Nucleus accumbens (tissue), 56 donors: ENCODE measurements at regions not wholly inside any gene's neighbourhood (a gene's known extent, or its start where the extent isn't known, plus 50 kb on each side); places are given as distances from the start of the nearest gene placed in this dataset.

Experiments
- DNase-seq, 56 donors: peaks; one replicate each; lab custom pipeline; 2025; lab: John Stamatoyannopoulos, UW

- DNase-seq, result no peak
Measured at GRCh38 chr6:56297022-56297989, 49.9 kb upstream of the COL21A1 start.
